HG02678 (cell line): ENCODE measurements at regions not wholly inside any gene's neighbourhood (a gene's known extent, or its start where the extent isn't known, plus 50 kb on each side); places are given as distances from the start of the nearest gene placed in this dataset.
"Not testable (repeated sequence)": the region's sequence is repeated elsewhere in the genome, so short reads cannot be mapped to it uniquely, and the experiment has no call there.

Source experiments
- ATAC-seq: cut with Tn5 transposase; IDR thresholded peaks from one replicate; pipeline ENCODE4 v1.9.1; 2021; ENCODE audit warnings: mild to moderate bottlenecking, moderate library complexity; ENCODE audit not compliant: unreplicated experiment

DNA sequence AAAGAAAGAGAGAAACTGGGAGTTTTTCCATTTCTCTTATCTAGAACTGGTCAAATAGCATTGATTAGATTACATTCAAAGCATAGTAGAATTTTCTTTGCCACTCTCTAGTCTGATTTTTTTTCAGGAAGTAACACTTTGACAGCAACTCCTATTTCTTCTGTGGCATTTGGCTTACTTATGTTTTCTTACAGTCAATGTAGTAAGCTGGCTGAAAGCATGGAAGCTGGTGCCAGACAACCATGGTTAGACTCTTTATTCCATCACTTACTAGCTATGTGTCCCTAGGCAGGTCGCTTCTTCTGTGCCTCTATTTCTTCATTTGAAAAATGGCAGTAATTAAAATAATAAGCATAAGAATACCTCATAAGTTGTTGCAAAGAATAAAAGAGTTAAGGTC is 54.2 kb upstream of the OPRM1 start:
- no peak for ATAC-seq

- no peak for ATAC-seq
These were observed 58.9 kb upstream of the OPRM1 start for GRCh38 chr6:153980171-153980570.

DNA sequence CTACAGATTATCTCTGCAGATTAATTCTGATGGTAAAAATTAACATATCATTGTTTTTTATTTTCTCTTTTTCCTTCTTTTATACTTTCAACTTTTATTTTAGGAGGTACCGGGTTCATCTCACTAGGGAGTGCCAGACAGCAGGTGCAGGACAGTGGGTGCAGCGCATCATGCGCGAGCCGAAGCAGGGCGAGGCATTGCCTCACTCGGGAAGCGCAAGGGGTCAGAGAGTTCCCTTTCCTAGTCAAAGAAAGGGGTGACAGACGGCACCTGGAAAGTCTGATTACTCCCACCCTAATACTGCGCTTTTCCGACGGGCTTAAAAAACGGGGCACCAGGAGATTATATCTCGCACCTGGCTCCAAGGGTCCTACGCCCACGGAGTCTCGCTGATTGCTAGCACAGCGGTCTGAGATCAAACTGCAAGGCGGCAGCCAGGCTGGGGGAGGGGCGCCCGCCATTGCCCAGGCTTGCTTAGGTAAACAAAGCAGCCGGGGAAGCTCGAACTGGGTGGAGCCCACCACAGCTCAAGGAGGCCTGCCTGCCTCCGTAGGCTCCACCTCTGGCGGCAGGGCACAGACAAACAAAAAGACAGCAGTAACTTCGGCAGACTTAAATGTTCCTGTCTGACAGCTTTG is 60.0 kb upstream of the OPRM1 start:
- not testable (repeated sequence) for ATAC-seq

DNA sequence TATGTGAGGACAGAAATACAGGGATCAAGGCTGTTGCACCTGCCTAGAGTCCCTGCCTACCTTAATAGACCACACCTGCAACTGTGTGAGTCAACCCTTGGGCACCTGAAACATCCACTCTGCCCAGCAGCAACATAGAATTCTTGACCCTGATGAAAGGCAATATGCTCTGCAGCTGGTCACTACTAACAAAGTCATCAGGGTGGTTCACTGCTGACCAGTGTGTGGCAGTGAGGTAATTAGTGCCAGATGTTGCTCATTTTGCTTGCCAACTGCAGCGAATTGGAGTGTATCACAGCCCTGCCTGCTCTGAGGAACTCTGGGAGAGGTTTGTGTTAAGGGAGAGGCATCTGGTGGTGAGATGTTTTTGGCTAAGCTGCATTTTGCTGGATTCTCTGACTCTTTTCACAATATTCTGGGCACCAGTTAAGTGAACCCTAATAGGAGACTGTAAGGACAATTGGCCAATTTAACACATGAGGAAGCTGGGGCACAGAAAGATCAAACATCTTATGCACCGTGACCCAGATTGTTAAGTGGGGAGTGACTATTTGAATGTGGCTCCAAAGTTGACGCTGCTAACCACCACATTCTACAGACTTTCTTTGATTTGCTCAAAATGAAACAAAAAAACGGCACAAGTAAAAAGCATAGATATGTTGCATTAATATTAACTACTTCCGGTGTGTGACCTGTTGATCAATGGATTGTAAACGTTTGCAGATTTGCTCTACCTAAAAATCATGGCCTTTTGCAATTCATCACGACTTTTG is 61.9 kb upstream of the OPRM1 start:
- ATAC-seq = no peak

- ATAC-seq = no peak
These were observed 73.0 kb upstream of the OPRM1 start for GRCh38 chr6:153966001-153966400.

DNA sequence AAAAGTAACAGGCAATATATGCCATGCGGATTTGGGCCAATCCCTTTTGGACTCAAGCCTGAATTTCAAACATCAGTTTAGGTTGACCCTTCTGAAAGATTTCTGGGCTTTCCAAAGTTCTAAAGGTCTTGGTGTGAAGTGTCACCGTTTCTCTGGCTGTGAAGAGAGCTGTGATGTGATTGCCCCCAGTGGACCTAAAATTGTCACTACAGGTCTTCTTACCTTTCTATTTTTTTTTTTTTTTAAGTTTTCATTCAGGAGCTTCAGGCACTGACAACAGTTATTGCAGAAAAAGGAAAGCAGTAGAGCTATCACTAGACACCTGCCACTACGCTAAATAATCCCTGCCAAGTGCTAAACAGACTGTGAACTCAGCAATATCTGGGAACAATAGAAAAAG is 75.7 kb upstream of the OPRM1 start:
- ATAC-seq = no peak

DNA sequence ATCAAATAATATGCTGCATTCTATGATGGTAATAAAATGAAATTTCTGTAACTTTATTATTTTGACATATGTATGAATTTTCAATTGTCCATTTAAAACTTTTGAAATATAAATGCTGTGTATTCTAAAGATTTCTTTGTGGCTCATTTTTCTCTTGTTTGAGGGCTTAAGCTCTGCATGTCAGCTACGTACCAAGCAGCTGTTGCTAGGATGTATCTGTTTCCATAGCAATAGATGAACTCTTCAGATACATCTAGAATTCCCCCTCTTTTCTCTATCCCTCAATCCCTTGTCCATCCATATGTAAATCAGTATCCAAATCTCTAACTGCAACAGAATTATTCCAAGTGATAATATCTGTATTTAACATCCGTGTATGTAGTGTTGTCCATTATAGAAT is 76.5 kb upstream of the OPRM1 start:
- ATAC-seq = no peak

DNA sequence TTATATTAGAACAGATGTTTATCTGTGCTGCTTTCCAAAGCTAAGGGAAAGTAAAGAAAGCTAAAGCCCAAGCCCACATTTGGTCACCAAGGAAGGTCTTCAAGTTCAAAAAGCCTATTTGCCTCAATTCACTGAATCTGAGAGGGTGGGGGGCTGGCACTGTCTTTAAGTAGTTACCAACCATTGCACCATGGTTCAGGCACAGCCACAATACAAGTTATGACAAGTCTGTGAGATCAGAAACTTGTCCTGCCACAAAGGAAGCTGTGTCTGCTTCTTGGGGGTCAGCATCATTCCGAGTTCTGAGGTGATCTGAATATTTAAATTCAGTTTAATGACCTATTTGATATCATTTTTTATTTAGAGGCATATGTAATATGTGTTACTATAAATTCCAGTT is 78.3 kb upstream of the OPRM1 start:
- no peak for ATAC-seq

- ATAC-seq = no peak
These were observed 78.8 kb upstream of the OPRM1 start for GRCh38 chr6:153960281-153960680.

DNA sequence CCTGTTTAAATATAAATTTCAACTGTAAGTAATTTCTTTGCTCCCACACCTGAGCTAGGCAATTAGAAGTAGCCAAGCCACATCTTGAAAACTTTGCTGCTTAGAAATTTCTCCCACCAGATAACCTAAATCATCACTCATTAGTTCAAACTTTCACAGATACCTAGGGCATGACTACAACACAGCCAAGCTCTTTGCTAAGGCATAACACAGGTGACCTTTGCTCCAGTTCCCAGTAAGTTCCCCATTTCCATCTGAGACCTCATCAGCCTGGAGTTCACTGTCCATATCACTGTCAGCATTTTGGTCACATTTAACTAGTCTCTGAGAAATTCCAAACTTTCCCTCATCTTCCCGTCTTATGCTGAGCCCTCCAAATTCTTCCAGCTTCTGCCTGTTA is 79.8 kb upstream of the OPRM1 start:
- no peak for ATAC-seq

DNA sequence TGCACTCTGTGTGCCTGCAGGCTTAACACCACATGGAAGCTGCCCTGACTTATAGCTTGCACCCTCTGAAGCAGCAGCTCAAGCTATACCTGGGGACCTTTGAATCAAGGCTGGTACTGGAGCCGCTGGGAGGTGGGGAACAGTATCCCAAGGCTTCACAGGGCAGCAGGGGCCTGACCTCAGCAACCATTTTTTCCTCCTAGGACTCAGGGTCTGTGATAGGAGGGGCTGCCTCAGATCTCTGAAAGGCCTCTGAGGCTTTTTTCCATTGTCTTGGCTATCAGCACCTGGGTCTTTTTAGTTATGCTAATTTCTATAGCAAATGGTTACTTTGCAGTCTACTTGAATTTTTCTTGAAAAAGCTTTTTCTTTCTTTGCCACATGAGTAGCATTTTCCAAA is 80.2 kb upstream of the OPRM1 start:
- ATAC-seq = no peak

GRCh38 chr6:153957394-153957793 is 81.6 kb upstream of the OPRM1 start:
- ATAC-seq = peak; percentile 97

GRCh38 chr6:153956808-153957207 is 82.2 kb upstream of the OPRM1 start:
- ATAC-seq = no peak

GRCh38 chr6:153949616-153950015 is 89.4 kb upstream of the OPRM1 start:
- ATAC-seq = no peak

DNA sequence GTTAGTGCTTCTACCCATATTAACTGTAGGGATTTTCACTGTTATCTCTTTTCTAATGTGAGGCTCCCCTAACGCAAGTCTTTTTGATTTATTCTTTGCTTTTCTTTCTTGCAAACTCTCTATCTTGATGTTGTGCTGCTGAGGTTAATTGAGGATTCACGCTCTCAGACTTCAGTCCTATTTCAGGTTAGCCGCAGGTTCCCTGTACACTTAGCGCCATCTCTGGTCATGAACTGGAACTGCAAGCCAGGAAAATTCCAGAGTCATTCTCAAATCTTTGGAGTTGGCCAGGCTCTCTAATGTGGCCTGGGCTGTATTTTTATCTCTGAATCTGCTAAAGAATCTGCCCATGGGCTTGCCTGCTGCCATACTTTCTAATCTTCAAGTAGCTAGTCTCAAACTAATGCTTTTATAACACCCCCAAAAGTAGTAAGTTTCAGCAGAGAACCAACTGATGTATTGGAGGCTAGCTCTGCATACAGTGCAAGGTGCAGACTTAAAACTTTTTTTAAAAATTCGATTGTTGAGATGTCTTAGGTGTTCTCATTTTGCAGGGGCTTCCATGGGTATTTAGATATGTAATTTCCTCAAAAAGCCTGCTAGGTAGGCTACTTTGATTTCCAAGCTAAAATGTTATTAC is 91.1 kb upstream of the OPRM1 start:
- peak; percentile 62 for ATAC-seq

DNA sequence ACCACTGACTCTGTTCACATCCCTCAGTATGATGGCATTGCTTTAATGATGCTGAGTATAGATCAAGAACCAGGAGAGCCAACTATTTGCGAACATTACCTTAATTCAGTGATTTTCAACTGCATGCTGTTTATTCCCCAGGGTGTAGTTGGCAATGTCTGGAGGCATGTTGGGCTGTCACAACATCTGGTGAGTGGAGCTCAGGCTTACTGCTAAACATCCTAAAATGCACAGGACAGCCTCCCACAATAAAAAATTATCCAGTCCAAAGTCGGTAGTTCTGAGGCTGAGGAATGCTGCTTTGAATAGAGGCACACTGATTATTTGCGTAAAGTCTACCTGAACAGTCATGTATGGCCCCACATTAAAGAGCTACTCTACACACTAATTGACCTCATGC is 94.8 kb upstream of the OPRM1 start:
- ATAC-seq = no peak

GRCh38 chr6:153942361-153942760 is 96.7 kb upstream of the OPRM1 start:
- peak; percentile 57 for ATAC-seq

DNA sequence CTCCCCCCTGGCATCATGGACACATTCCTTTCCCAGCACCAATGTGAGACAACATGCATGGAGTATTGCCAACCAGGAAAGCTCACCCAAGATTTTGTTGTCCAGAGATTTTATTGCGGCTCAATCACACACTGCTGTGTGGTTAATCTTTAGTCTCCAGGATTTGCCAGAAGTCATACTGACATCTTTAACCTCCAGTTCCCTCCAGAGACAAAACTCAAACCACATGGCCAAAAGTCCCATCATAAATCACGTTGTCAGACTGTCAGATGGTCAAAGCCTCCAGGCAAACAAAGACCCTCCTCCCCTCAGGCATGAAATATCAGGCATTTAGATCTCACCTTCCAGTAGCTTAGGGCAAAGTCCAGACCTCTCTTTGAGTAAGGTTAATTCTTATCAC is 97.3 kb upstream of the OPRM1 start:
- peak; percentile 11 for ATAC-seq

DNA sequence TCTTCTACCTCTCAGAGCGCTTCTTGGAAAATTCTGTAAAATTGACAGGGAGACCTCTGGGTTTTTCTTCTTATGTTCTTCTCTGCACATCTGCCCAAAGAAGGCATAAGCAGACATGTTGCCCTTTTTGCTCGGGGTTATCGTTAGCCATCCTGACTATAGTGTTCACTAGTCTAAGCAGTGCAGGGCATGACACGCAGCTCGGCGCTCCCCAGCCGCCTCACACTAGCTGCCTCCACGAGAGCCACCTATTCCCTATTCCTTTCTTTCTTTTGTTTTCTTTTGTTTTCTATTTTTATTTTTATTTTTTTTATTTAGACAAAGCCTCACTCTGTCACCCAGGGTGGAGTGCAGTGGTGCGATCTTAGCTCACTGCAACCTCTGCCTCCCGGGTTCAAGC is 100.2 kb upstream of the OPRM1 start:
- no peak for ATAC-seq

GRCh38 chr6:153931431-153931830 is 107.6 kb upstream of the OPRM1 start:
- ATAC-seq = no peak

DNA sequence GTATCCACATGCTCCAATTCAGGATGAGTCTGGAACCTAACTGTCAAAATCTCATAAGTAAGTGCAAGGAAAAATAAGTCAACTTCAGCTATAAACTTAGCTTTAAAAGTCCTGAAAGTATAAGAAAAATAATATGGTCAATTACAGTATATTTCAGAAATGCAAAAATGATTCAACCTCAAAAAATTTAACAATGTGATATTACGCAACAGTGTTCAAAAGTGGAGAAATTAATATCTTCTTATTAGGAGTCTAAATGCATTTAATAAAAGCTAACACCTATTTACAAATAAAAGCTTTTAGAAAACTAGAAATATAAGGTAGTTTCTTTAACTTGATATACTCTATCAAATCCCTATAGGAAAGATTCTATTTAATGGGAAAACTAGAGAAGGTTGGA is 111.2 kb upstream of the OPRM1 start:
- no peak for ATAC-seq

GRCh38 chr6:153898360-153899059 is 140.5 kb upstream of the OPRM1 start:
- ATAC-seq = no peak
